Testis (tissue), 2 donors: ENCODE measurements at regions not wholly inside any gene's neighbourhood (a gene's known extent, or its start where the extent isn't known, plus 50 kb on each side); places are given as distances from the start of the nearest gene placed in this dataset.

Source experiments
- CTCF ChIP-seq, 3 experiments: fragments of 450-650 bp in 2 of 3; fragments of 200-600 bp in 1 of 3; sonication (generic) in 1 of 3; IDR thresholded peaks; one replicate each; pipeline ENCODE4 v1.5.1; 2016 to 2019; ENCODE audit warnings: antibody characterized with exemption in 3 of 3, mild to moderate bottlenecking in 2 of 3, moderate library complexity in 1 of 3
- POLR2A ChIP-seq: fragments of 450-650 bp; IDR thresholded peaks from one replicate; pipeline ENCODE4 v1.6.1; 2017; ENCODE audit warnings: antibody characterized with exemption, mild to moderate bottlenecking, moderate library complexity

- TF ChIP-seq CTCF (IDR thresholded peaks at IDR 0.05) (no peak), POLR2A (no peak)
Observed at GRCh38 chr13:85710545-85710944, 88.7 kb downstream of the SLITRK6 start.
